NCI-H82 treated with DMSO at 0.1 percent for 48 hours (cell line): ENCODE measurements at regions not wholly inside any gene's neighbourhood (a gene's known extent, or its start where the extent isn't known, plus 50 kb on each side); places are given as distances from the start of the nearest gene placed in this dataset.

Source experiments
- DNase-seq: peaks from one replicate; lab custom pipeline; 2025; ENCODE audit not compliant: unreplicated experiment; lab: John Stamatoyannopoulos, UW

GRCh38 chr4:173717581-173717980, 187.6 kb upstream of the HAND2 start:
- DNase-seq = no peak

GRCh38 chr4:173714456-173714855, 184.4 kb upstream of the HAND2 start:
- DNase-seq = no peak

- DNase-seq = no peak
Observed at GRCh38 chr4:173713026-173713425, 183.0 kb upstream of the HAND2 start.

GRCh38 chr4:173707658-173708419, 177.8 kb upstream of the HAND2 start:
- no peak for DNase-seq

DNA sequence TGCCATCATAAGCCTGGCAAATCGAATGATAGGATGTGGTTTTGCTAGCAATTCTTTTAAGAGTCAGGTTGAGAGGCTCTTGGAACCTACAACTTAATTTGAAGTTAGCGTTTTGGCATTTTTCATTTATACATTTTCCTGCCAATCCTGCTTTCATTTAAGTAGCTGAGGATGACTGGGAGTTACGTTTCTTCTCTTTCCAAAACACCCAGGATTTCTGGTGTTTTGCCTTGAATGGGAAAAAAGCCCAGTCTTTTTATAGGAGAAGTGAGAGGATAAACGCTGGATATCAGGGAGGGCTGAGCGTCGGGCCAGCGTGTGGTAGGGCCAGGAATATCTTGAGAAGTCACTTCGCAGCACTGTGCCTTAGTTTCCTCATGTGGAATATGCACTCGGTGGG, 174.2 kb upstream of the HAND2 start:
- DNase-seq = no peak

- DNase-seq = no peak
Observed at GRCh38 chr4:173703021-173703420, 173.0 kb upstream of the HAND2 start.

DNA sequence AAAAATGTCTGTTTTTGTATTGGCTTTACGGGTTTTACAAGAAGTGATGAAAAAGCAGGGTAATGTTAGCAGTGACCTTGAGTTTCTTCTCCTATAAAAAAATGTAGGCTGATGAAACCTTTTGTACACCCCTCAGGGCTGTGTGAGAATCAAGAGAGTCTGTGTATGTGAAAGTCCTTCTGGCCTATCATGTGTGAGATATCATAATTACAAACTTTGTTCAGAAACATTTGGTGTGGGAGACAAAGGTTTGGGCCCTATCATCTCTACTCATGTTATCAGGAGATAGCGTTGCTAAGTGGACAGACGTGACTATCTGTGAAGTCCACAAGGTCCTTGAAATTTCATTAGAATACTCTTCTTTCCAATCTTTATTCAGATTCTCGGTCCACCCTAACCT, 170.6 kb upstream of the HAND2 start:
- DNase-seq = no peak

GRCh38 chr4:173699841-173700475, 169.9 kb upstream of the HAND2 start:
- no peak for DNase-seq

- DNase-seq = no peak
Observed at GRCh38 chr4:173698557-173699262, 168.7 kb upstream of the HAND2 start.

DNA sequence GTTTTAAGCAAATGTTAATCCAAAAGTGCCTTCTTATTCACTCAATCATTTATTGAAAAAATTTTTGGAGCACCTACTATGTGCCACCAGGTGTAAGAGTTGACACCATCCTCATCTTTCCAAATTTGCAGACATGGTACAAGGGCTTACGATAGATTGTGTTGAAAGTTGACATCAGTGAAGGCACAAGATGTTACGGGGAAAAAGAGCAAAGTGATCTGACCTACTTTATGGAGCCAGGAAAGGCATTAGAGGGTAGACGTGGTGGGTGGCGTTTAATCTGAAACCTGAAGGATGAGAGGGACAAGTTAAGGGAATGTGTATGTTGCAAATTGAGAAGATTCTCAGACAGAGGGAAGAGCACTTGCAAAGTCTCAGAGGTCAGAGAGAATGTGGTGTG, 167.8 kb upstream of the HAND2 start:
- DNase-seq = no peak

DNA sequence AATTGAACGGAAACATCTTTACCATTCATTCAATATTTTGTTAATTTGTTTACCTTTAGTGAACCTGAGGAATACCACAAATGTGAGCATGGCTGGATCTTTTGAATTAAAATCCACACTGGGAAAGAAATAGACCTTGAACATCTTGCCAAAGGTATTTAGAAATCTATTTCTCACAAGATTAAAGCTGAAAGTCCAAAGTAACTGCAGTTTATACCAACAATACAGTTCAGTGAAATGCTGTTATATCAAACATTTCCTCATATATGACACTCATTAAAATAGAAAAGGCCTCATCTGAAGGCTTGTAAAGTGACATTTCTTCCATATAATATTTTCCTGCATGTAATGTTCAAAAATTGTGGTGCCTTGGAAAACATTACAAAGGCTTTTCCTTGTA, 166.5 kb upstream of the HAND2 start:
- no peak for DNase-seq

DNA sequence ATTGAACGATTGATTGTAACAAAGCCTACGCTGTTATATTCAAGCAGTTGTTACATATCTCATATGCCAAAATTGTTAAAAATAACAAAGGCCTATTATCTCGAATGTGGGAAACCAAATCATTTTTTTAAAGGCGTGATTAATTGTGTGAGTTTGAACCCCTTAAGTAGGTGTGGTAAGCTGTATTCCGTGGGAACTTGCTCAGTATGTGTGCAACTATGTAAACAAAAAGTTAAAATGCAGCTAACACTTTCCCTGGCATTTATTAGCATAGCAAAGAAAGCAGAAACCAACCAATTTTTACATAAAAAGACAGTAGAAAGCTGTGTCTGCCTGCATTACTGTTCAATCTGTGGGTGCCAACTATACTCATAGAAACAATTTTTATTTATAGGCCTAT, 166.0 kb upstream of the HAND2 start:
- no peak for DNase-seq

DNA sequence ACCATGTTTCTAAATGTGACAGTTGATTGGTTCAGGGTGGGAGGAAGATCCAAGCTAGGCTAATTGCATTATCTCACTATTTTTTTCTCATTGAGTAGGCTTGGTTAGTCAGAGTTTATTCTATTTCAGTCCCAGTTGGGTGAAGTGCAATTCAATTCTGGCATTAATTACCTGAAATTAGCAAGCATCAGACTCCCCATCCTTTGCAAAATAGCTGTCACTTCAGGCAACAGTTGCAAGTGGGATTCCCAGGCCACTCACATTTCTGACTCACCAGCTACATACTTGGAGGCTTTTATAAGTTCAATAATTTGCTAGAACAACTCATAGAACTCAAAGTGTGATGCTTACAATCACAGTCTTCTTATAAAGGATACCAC, 155.8 kb upstream of the HAND2 start:
- no peak for DNase-seq

DNA sequence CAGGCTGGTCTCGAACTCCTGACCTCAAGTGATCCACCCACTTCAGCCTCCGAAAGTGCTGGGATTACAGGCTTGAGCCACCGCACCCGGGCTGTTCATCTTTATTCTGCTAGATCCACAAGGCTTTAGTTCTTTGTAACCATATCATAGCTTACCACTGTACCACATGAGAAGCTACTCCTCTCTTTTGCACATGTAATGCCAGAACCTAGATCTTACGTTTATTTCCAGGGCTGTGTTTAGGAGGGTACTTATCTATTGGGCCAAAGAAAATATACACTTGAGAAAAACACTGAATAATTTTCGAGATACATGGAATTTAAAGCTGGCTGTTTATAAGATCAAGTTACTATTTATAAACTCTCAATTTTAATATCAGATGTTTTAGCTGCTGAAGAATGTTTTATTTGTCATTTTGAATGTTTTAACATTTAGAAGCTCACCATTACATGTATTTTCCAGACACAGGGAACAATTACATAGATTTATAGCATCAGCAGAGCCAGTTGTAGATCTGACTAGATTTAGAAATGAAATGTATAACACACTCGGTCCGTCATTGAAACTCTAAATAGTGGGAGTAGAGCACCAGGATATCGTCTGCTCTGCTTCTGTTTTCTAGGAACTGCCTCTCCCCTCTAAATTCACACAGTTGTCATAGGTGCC, 155.3 kb upstream of the HAND2 start:
- no peak for DNase-seq

- no peak for DNase-seq
Observed at GRCh38 chr4:173684223-173684622, 154.2 kb upstream of the HAND2 start.

DNA sequence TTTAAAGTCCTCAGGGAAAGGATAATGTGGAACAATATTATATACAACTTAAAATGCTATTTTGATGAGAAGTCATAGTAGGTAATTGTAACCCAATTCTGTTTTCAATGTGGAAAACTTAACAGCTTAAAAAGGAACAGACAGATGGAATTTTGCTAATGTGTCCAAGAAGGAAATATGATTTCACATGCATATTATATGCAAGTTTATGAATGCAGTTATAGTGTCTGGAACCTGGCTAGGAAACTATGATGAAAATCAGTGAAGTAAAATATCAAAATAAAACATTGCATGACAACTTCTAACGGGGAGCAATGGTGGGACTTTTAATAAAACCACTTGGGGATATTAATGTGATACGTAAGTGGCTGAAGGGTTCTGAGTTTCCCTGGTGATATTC, 152.6 kb upstream of the HAND2 start:
- DNase-seq = no peak

DNA sequence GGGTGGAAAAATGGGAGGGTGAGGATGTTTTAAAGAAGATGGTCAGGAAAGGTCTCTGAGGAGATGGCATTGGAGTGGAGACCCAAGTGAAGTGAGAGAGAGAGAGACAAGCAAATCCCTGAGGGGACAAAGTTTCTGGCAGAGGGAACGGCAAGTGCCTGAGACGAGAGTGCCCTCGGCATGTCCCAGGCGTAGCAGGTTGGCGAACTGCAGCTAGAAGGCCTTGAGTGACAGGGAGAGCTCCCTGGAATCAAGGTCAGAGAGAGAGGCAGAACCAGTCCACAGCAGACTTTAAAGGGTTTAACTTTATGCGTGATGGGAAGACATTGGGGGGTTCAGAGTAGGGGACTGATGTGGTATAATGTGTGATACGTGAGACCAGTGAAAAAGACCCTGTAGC, 150.2 kb upstream of the HAND2 start:
- DNase-seq = no peak

DNA sequence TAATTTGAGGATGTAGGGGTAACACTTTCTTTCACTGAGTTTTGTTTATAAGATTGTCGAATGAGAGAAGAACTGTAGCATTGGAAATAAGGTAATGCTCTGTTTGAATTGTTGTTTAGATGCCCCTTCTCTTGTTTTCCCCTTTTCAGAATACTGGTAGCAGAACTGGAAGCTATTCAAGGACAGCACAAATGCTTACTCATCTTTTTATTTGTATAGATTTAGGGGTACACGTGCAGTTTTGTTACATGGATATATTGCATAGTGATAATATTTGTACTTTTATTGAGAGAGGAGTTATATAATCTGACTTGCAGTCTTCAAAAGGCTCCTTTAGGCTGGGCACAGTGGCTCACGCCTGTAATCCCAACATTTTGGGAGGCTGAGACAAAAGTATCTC, 145.4 kb upstream of the HAND2 start:
- no peak for DNase-seq

DNA sequence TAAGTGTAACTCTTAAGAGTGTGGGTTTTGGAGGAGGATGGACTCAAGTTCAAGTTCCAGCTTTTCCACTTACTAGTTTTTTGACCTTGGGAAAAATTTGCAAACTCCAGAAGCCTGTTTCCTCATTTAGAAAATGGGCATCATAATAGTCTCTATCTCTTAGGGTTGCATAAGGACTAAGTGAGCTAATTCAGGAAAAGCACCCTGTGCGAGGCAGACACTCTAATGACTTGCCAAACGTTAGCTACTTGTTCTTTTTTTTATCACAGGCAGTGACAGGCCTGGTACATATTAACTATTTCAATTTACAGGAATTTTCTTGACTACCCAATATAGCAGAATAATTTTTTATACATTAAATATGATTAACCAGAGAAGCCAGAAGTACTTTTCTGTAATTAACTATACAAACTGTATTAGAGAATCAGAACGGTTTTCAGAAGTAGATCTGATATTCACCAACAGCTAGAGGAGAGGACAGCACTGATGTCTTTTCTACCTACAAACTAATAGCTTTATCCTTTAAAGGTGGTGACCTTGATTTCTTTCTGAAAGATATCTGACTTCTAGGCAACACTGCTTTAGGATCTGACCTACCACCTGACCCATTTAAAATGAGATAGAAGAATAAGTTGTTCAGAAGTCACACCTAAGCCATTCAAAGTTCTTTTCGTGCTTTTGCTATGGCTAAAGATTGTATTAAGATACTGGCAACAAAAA, 139.6 kb upstream of the HAND2 start:
- DNase-seq = no peak

DNA sequence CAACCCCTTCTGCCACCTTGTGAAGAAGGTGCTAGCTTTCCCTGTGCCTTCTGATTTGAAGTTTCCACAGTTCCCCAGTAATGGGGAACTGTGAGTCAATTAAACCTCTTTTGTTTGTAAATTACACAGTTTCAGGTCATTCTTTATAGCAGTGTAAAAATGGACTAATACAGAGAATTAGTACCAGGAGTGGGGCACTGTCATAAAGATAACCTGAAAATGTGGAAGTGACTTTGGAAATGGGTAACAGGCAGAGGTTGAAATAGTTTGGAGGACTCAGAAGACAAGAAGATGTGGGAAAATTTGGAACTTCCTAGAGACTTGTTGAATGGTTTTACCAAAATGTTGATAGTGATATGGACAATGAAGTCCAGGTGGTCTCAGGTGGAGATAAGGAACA, 131.0 kb upstream of the HAND2 start:
- no peak for DNase-seq

DNA sequence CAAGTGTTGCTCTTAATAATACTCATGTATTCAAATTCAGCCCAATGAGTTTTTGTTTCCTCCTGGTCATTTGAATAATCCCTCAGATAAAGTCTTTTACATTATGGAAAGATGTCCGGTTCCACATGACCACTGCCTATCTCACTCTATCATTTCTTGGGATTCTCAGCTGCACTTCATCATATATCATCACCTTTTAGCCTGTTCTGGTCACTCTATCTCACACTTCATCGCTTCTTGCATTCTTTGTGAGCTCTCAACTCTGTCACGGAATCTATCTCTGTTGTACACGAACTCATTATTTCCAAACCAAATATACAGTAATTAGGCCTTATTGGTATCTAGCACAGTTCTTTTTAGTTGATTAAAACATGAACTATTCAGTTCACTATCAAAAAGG, 126.9 kb upstream of the HAND2 start:
- DNase-seq = no peak
